Karpas-422 (cell line): ENCODE measurements at regions not wholly inside any gene's neighbourhood (a gene's known extent, or its start where the extent isn't known, plus 50 kb on each side); places are given as distances from the start of the nearest gene placed in this dataset.
"Not testable (repeated sequence)": the region's sequence is repeated elsewhere in the genome, so short reads cannot be mapped to it uniquely, and the experiment has no call there.

Source experiments
- DNase-seq: peaks from one replicate; pipeline ENCODE4 v3.0.0-alpha.2; 2015
- H2AFZ ChIP-seq: fragments of 200-600 bp; sonication (generic); 2 replicates; pipeline ENCODE4 v1.6.1; 2014; ENCODE audit warnings: antibody characterized with exemption, low read length, mixed read lengths
- H3K27ac ChIP-seq: fragments of 200-600 bp; sonication (generic); 2 replicates; pipeline ENCODE4 v1.5.1; 2014; ENCODE audit warnings: mild to moderate bottlenecking, low read length, moderate library complexity
- H3K27me3 ChIP-seq: fragments of 200-600 bp; sonication (generic); 2 replicates; pipeline ENCODE4 v1.6.1; 2014; ENCODE audit warnings: low read length, mixed read lengths
- H3K36me3 ChIP-seq: fragments of 200-600 bp; sonication (generic); 2 replicates; pipeline ENCODE4 v1.6.1; 2014; ENCODE audit warnings: low read length, mixed read lengths; ENCODE audit not compliant: insufficient read depth
- H3K4me1 ChIP-seq: fragments of 200-600 bp; sonication (generic); 2 replicates; pipeline ENCODE4 v1.6.1; 2014; ENCODE audit warnings: mild to moderate bottlenecking, low read length, mixed read lengths
- H3K4me2 ChIP-seq: fragments of 200-600 bp; sonication (generic); 2 replicates; pipeline ENCODE4 v1.6.1; 2014; ENCODE audit warnings: low read length, low read depth, mild to moderate bottlenecking; ENCODE audit not compliant: poor library complexity, severe bottlenecking
- H3K4me3 ChIP-seq: fragments of 200-600 bp; sonication (generic); 2 replicates; pipeline ENCODE4 v1.5.1; 2014; ENCODE audit warnings: mild to moderate bottlenecking, antibody characterized with exemption, low read length, mixed read lengths
- H3K79me2 ChIP-seq: fragments of 200-600 bp; sonication (generic); 2 replicates; pipeline ENCODE4 v1.6.1; 2014; ENCODE audit warnings: mild to moderate bottlenecking, low read length, mixed read lengths
- H3K9ac ChIP-seq: fragments of 200-600 bp; sonication (generic); 2 replicates; pipeline ENCODE4 v1.6.0; 2014; ENCODE audit warnings: low read length
- H3K9me2 ChIP-seq: fragments of 200-600 bp; sonication (generic), shearing (Covaris generic); replicated peaks from 2 replicates; pipeline ENCODE4 v1.6.0; 2014; ENCODE audit warnings: mild to moderate bottlenecking, low read length, moderate library complexity; ENCODE audit not compliant: insufficient read depth
- H3K9me3 ChIP-seq: fragments of 300-700, 200-600 bp; sonication (generic); 2 replicates; pipeline ENCODE4 v1.6.1; 2014; ENCODE audit warnings: low read length, mixed read lengths
- H4K20me1 ChIP-seq: fragments of 200-600 bp; sonication (generic); 2 replicates; pipeline ENCODE4 v1.6.1; 2014; ENCODE audit warnings: mild to moderate bottlenecking, antibody characterized with exemption, low read length, low read depth; ENCODE audit not compliant: insufficient read depth

DNA sequence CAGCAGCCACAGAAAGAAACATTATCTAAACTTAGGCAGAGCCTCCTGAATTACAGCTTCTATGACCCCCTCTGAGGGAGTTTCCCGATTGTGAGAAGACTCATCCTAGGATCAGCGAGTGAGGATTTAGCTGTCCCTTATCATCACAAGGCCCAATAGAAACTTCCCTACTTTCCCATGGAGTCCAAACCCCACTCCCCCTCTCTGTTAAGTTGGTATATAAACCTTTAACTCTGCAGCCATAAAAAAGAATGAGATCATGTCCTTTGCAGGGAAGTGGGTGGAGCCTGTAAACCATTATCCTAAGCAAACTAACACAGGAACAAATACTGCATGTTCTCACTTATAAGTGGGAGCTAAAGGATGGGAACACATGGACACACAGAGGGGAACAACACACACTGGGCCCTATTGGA lies 78.8 kb downstream of the MYL12B start:
- no peaks in the 10 kb centered on the region for H3K36me3 ChIP-seq
- no peak overlapping the region for H3K27ac ChIP-seq
- H3K4me2 ChIP-seq: no peak overlapping the region
- H3K27me3 ChIP-seq: no peaks in the 10 kb centered on the region
- H3K9me2 ChIP-seq: no peaks in the 10 kb centered on the region
- H3K4me1 ChIP-seq: no peaks in the 10 kb centered on the region
- H4K20me1 ChIP-seq: no peaks in the 10 kb centered on the region
- DNase-seq: no peak
- H3K4me3 ChIP-seq: no peak overlapping the region
- no peaks in the 10 kb centered on the region for H3K79me2 ChIP-seq
- no peaks in the 10 kb centered on the region for H3K9me3 ChIP-seq
- H3K9ac ChIP-seq: no peak overlapping the region
- no peak overlapping the region for H2AFZ ChIP-seq

DNA sequence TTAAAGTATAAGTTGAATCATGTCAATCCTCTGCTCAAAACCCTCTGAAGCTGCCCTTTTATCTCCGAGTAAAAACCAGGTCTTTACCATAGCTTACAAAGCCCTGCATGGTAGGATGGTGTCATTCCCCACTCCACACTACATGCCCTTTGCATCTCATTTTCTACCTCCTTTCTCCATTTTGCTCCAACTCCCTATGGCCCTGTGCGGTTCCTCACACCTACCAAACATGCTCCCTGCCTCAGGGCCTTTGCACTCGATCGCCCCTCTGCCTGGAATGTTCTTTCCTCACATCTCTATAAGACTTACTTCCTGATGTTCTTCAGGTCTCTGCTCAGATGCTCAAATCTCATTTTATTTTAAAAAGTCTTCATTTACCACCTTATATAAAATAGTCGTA lies 80.7 kb downstream of the MYL12B start:
- Histone ChIP-seq H3K4me3 (no peak overlapping the region), H3K9ac (no peak overlapping the region), H3K27me3 (no peaks in the 10 kb centered on the region), H2AFZ (no peak overlapping the region), H3K27ac (no peak overlapping the region), H3K4me1 (no peaks in the 10 kb centered on the region), H3K9me2 (no peaks in the 10 kb centered on the region), H4K20me1 (no peaks in the 10 kb centered on the region), H3K79me2 (no peaks in the 10 kb centered on the region), H3K4me2 (no peak overlapping the region), H3K36me3 (no peaks in the 10 kb centered on the region), H3K9me3 (no peaks in the 10 kb centered on the region)
- no peak for DNase-seq

DNA sequence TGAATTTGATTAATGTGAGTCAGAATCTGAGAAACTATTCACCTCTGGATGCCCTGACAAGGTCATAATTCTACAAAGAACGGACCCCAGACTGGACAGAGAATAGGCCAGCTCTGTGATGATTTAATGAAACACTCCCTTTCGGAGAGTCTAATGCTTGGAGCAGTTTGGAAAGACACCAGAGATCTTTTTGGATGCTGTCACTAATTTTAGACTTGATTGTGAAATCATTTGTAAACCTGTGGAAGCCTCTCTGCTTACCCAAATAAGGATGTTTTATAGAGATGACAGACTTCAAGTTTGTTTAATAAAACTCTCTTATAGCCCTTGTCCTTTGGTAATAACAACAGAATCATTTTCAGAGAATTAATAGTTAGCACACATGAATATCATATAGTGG lies 83.5 kb downstream of the MYL12B start:
- H3K9ac ChIP-seq: no peak overlapping the region
- DNase-seq: no peak
- H4K20me1 ChIP-seq: no peaks in the 10 kb centered on the region
- no peak overlapping the region for H3K27ac ChIP-seq
- H3K4me3 ChIP-seq: no peak overlapping the region
- H3K9me2 ChIP-seq: no peaks in the 10 kb centered on the region
- H3K4me1 ChIP-seq: no peaks in the 10 kb centered on the region
- H3K79me2 ChIP-seq: no peaks in the 10 kb centered on the region
- no peak overlapping the region for H3K4me2 ChIP-seq
- no peak overlapping the region for H2AFZ ChIP-seq
- no peaks in the 10 kb centered on the region for H3K9me3 ChIP-seq
- H3K36me3 ChIP-seq: no peaks in the 10 kb centered on the region
- H3K27me3 ChIP-seq: no peaks in the 10 kb centered on the region

DNA sequence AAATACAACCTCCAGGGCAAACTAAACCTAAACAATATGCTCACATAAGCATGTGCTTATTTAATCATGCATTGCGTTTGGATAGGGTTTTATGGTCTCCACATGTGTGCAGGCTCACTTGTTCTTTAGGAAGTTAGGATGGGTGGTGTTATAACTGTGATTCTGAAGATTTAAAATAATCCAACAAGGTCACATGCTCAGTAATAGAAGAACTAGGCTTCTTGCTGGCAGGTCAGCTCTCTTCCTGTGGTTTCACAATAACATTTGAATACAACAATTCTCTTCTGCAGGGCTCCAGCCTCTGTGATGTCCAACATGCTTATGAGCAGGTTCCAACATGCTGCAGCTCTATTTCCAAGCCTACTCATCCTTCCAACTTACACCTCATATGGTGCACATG lies 84.0 kb downstream of the MYL12B start:
- H4K20me1 ChIP-seq: no peaks in the 10 kb centered on the region
- no peaks in the 10 kb centered on the region for H3K27me3 ChIP-seq
- no peaks in the 10 kb centered on the region for H3K79me2 ChIP-seq
- DNase-seq: no peak
- no peaks in the 10 kb centered on the region for H3K4me1 ChIP-seq
- no peaks in the 10 kb centered on the region for H3K36me3 ChIP-seq
- no peaks in the 10 kb centered on the region for H3K9me2 ChIP-seq
- H3K4me2 ChIP-seq: no peak overlapping the region
- H3K4me3 ChIP-seq: no peak overlapping the region
- no peaks in the 10 kb centered on the region for H3K9me3 ChIP-seq
- H2AFZ ChIP-seq: no peak overlapping the region
- no peak overlapping the region for H3K27ac ChIP-seq
- no peak overlapping the region for H3K9ac ChIP-seq

DNA sequence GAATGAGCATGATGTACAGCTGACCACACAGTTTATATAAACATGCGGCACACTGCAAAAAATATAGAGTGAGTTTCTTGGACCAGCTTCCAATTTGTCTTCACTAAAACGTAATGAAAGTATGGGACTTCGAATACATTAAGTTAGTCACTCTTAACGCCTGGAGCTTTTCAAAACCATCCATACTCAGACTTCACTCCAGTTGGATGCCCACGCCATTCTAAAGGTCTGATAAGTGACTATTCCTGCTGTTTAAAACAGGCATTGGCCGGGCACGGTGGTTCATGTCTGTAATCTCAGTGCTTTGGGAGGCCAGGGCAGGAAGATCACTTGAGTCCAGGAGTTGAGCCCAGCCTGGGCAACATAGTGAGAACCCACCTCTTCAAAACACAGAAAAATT lies 84.6 kb downstream of the MYL12B start:
- Histone ChIP-seq H3K4me1 (no peaks in the 10 kb centered on the region), H2AFZ (no peak overlapping the region), H3K9me3 (no peaks in the 10 kb centered on the region), H4K20me1 (no peaks in the 10 kb centered on the region), H3K9ac (no peak overlapping the region), H3K36me3 (no peaks in the 10 kb centered on the region), H3K27ac (no peak overlapping the region), H3K9me2 (no peaks in the 10 kb centered on the region), H3K27me3 (no peaks in the 10 kb centered on the region), H3K4me3 (no peak overlapping the region), H3K4me2 (no peak overlapping the region), H3K79me2 (no peaks in the 10 kb centered on the region)
- no peak for DNase-seq

DNA sequence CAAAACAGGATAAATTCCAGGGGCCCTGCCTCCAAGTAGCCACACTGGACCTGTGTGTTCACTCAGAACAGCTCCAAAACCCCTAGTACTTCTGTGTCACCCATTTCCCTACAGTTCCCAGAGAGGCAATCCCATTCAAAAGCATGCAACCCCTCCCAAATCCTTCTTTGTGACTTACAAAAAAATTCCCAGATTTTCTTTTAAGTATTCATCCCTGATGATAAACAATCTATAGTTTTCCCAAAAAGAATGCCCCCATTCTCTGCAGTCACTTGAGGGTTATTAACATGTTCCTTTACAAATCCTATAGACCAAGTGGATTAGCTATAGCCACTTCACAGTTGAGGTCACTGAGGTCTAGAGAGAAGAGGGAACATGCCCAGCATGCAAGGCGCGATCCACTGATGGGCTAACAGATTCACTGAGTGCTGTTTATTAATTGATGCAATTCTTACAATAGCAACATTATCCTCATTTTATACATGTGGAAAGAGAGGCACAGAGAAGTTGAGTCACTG lies 85.4 kb downstream of the MYL12B start:
- Histone ChIP-seq H3K79me2 (no peaks in the 10 kb centered on the region), H3K27ac (no peak overlapping the region), H3K27me3 (no peaks in the 10 kb centered on the region), H3K4me2 (no peak overlapping the region), H2AFZ (no peak overlapping the region), H3K4me3 (no peak overlapping the region), H3K9ac (no peak overlapping the region), H3K9me2 (no peaks in the 10 kb centered on the region), H4K20me1 (no peaks in the 10 kb centered on the region), H3K4me1 (no peaks in the 10 kb centered on the region), H3K36me3 (no peaks in the 10 kb centered on the region), H3K9me3 (no peaks in the 10 kb centered on the region)
- no peak for DNase-seq

DNA sequence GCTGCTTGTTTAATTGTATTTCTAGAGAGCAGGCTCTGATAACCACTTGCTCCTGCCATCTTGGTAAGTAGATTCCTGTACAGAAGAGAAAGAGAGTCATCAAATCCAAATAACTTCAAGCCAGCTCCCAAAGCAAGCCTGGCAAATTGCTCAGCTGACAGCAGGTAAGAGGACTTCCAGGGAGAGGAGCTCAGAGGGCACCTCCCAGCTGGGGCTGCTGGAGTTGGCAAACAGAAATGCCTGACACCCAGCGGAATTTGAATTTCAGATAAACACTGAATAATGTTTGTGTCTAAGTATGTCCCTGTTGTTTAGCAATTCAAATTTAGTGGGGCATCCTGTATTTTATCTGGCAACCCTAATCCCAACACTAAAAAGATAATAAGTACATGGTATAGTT lies 86.2 kb downstream of the MYL12B start:
- Histone ChIP-seq H3K4me3 (no peak overlapping the region), H3K4me2 (no peak overlapping the region), H2AFZ (no peak overlapping the region), H3K36me3 (no peaks in the 10 kb centered on the region), H3K79me2 (no peaks in the 10 kb centered on the region), H3K9ac (no peak overlapping the region), H3K4me1 (no peaks in the 10 kb centered on the region), H3K9me2 (no peaks in the 10 kb centered on the region), H3K27me3 (no peaks in the 10 kb centered on the region), H4K20me1 (no peaks in the 10 kb centered on the region), H3K27ac (no peak overlapping the region), H3K9me3 (no peaks in the 10 kb centered on the region)
- no peak for DNase-seq

DNA sequence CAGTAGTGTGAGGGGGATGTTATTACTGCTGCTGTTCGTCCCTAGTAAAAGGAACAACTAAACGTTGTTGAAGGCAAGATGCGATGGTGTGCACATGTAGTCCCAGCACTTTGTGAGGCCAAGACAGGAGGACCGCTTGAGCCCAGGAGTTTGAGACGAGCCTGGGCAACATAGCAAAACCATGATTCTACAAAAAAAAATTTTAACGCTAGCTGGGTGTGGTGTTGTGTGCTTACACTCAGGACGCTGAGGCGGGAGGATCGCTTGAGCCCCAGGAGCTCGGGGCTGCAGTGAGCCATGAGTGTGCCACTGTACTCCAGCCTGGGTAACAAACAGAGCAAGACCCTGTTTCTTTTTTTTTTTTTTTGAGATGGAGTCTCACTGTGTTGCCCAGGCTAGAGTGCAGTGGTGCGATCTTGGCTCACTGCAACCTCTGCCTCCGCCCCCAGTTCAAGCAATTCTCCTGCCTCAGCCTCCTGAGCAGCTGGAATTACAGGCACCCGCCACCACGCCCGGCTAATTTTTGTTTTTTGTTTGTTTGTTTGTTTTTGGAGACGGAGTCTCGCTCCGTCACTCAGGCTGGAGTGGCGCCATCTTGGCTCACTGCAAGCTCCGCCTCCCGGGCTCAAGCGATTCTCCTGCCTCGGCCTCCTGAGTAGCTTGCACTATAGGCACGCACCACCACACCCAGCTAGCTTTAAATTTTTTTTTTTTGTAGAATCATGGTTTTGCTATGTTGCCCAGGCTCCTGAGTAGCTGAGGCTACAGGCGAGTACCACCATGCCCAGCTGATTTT lies 87.3 kb downstream of the MYL12B start:
- H3K36me3 ChIP-seq, H3K4me1 ChIP-seq, DNase-seq, H3K9me2 ChIP-seq, H3K9me3 ChIP-seq, H4K20me1 ChIP-seq, H3K4me3 ChIP-seq, H3K27ac ChIP-seq, H2AFZ ChIP-seq, H3K79me2 ChIP-seq, H3K4me2 ChIP-seq, H3K27me3 ChIP-seq, H3K9ac ChIP-seq: not testable (repeated sequence)
